Activated B cell treated with CpG ODN at 0.5 μM for 24 hours (primary cell): ENCODE measurements at regions not wholly inside any gene's neighbourhood (a gene's known extent, or its start where the extent isn't known, plus 50 kb on each side); places are given as distances from the start of the nearest gene placed in this dataset.

Source experiments
- ATAC-seq: fragments of 200-7000 bp; cut with Tn5 transposase; one replicate; pipeline ENCODE4 v1.10.0; 2021; ENCODE audit warnings: low read depth, mild to moderate bottlenecking, moderate library complexity
- CTCF ChIA-PET: fragments of 350-600 bp; sonication (Branson Sonifier 250); formaldehyde crosslinking; loops from one replicate; lab custom pipeline; 2021; ENCODE audit warnings: antibody characterized with exemption; lab: Charles Lee
- POLR2A ChIA-PET: fragments of 350-600 bp; sonication (Branson Sonifier 250); formaldehyde crosslinking; loops from one replicate; lab custom pipeline; 2021; ENCODE audit warnings: antibody characterized with exemption; lab: Charles Lee
- DNase-seq: peaks from one replicate; pipeline ENCODE4 v3.0.0; 2022
- H3K27ac Mint-ChIP-seq: one replicate; pipeline ENCODE4 v1.8.0; 2020; ENCODE audit warnings: mixed read lengths
- H3K27me3 Mint-ChIP-seq: one replicate; pipeline ENCODE4 v1.8.0; 2021; ENCODE audit warnings: mixed read lengths
- H3K36me3 Mint-ChIP-seq: one replicate; pipeline ENCODE4 v1.8.0; 2021; ENCODE audit warnings: low read depth, mixed read lengths
- H3K4me1 Mint-ChIP-seq: one replicate; pipeline ENCODE4 v1.8.0; 2021; ENCODE audit warnings: mixed read lengths
- H3K4me3 Mint-ChIP-seq: one replicate; pipeline ENCODE4 v1.8.0; 2020; ENCODE audit warnings: mild to moderate bottlenecking, mixed read lengths
- H3K9me3 Mint-ChIP-seq: one replicate; pipeline ENCODE4 v1.8.0; 2020; ENCODE audit warnings: mixed read lengths
- intact Hi-C: fragments of 100-400 bp; cut with micrococcal nuclease; formaldehyde crosslinking; loops from one replicate; pipeline ENCODE4 v1.15.1; 2024
- TF ChIP-seq, protein P1 (sequence below): fragments of 200-600 bp; IDR thresholded peaks from one replicate; pipeline ENCODE4 v1.8.0; 2022; ENCODE audit warnings: antibody characterized with exemption, mild to moderate bottlenecking

DNA sequence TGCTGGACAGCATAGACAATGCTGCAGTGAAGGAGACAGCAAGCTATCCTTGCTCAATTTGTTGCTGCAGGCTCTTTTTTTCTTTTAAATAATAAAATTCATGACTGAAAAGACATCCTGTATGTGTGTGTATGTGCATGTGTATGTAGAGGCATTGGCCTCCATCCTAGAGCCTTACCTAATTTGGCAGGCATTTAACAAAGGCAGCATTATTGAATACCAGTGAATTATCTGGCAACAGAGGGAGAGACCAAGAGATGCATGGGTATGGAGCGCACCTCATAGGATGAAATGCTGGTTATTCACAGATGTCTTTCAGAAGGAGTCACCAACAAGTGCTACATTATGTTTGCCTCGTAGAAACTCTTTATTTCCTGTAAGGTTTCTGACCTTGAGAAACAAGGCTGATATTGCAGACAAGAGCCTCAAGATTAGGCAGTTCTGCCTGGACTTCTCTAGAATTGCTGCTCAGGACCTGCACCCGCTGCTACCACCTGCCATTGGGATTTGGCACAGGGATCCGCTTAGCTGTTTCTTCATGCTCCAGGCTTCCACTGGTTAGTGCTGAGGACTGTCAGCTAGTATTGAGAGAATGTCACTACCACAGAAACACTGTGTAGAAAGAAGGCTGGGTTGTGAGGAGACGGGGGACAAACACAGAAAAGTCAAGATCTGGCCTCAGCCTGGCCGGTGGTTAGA lies 247.7 kb upstream of the RFX3 start:
- ATAC-seq = no peak
- H3K9me3 Mint-ChIP-seq = no peaks in the 10 kb centered on the region
- H3K4me1 Mint-ChIP-seq = no peaks in the 10 kb centered on the region
- H3K36me3 Mint-ChIP-seq = no peaks in the 10 kb centered on the region
- TF ChIP-seq, protein P1, sequence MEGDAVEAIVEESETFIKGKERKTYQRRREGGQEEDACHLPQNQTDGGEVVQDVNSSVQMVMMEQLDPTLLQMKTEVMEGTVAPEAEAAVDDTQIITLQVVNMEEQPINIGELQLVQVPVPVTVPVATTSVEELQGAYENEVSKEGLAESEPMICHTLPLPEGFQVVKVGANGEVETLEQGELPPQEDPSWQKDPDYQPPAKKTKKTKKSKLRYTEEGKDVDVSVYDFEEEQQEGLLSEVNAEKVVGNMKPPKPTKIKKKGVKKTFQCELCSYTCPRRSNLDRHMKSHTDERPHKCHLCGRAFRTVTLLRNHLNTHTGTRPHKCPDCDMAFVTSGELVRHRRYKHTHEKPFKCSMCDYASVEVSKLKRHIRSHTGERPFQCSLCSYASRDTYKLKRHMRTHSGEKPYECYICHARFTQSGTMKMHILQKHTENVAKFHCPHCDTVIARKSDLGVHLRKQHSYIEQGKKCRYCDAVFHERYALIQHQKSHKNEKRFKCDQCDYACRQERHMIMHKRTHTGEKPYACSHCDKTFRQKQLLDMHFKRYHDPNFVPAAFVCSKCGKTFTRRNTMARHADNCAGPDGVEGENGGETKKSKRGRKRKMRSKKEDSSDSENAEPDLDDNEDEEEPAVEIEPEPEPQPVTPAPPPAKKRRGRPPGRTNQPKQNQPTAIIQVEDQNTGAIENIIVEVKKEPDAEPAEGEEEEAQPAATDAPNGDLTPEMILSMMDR = no peak
- intact Hi-C loops = no loop called here
- no peak overlapping the region for H3K4me3 Mint-ChIP-seq
- CTCF ChIA-PET = no interaction called here
- POLR2A ChIA-PET = no interaction called here
- peaks cover 11% of the 10 kb centered on the region for H3K27me3 Mint-ChIP-seq
- no peak for DNase-seq
- no peak overlapping the region for H3K27ac Mint-ChIP-seq

DNA sequence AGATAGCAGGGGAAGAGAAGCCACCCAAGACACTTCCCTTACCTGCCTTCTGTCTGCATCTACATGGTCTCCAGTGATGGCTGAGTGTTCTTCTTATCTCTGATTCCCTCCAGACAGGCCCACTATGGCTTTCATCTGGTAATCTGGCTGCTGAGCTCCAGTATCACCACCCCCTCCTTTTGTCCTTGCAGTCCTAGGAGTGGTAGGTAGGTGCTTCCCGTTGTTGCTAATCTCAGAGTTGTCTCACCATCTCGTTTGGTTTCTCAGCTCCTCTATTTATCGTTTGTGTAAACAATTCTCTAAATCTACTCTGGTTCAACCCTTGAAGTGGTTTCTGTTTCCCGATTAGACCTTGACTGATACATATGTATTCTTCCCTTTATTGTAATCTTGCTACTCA lies 243.8 kb upstream of the RFX3 start:
- ATAC-seq (no peak), DNase-seq (no peak)
- Mint-ChIP-seq H3K4me1 (no peaks in the 10 kb centered on the region), H3K9me3 (no peaks in the 10 kb centered on the region), H3K27me3 (peaks cover 14% of the 10 kb centered on the region), H3K36me3 (no peaks in the 10 kb centered on the region), H3K4me3 (no peak overlapping the region), H3K27ac (no peak overlapping the region)
- CTCF ChIA-PET = no interaction called here
- intact Hi-C loops = no loop called here
- POLR2A ChIA-PET = no interaction called here
- TF ChIP-seq, protein P1 = no peak

DNA sequence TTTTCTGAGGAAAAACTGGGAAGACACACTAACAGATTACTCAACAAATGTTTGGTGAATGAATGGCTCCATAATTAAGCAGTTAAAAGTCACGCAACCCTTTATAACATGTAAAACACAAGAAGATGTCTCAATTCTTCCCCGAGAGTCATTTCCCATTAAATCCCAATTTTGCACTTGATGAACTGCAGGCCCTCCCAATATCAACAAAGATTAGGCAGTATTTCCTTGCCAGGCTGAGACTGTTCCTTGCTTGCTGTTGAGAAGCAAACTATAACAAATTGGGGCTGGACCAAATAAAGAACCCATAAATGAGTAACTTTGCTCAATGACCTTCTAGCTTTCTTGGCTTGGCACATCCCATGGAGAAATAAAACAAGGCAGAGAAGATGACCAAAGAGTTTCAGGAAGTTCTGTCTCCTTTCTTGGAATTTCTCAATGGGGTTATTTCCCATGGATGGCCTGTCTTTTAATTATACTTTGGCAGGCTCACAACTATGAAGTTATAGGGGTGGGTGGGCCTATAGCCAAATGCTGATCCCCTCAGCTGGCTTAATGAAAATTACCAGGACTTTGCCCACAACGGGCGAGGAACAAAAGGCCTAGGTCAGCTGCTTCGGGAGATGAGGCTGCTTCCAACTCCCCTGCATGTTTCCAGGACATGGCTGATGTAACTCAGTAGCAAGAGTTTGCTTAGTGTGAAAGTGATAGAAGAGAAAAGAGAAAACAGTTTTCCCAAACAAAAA lies 243.1 kb upstream of the RFX3 start:
- intact Hi-C loops = no loop called here

DNA sequence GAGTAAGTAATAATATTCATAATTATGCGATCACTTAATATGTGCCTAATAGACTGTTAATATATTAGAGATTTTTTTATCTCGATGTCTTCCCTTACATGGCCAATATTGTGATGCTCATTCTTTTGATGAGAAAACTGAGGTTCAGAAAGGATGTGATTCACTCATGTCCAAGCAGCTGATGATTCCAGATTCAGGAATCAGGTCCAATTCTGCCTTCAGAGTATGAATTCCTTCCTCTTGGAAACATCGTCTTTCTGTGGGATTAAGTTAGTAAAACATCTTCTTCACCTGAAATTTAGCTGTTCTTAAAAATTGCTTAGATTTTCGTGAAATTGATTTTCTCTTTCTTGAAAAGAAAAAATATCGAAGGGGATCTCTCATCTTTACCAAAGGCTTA lies 242.5 kb upstream of the RFX3 start:
- Mint-ChIP-seq H3K9me3 (no peaks in the 10 kb centered on the region), H3K27ac (no peak overlapping the region), H3K4me1 (no peaks in the 10 kb centered on the region), H3K36me3 (no peaks in the 10 kb centered on the region), H3K27me3 (peaks cover 14% of the 10 kb centered on the region), H3K4me3 (no peak overlapping the region)
- intact Hi-C loops = no loop called here
- TF ChIP-seq, protein P1 = no peak
- ATAC-seq (no peak), DNase-seq (no peak)
- CTCF ChIA-PET = no interaction called here
- POLR2A ChIA-PET = no interaction called here

More for the DNA sequence above, 243.1 kb upstream of the RFX3 start:
- no peaks in the 10 kb centered on the region for H3K36me3 Mint-ChIP-seq
- DNase-seq (no peak), ATAC-seq (no peak)
- CTCF ChIA-PET = no interaction called here
- H3K4me3 Mint-ChIP-seq = no peak overlapping the region
- TF ChIP-seq, protein P1 = no peak
- H3K4me1 Mint-ChIP-seq = no peaks in the 10 kb centered on the region
- no peak overlapping the region for H3K27ac Mint-ChIP-seq
- no peaks in the 10 kb centered on the region for H3K9me3 Mint-ChIP-seq
- H3K27me3 Mint-ChIP-seq = peaks cover 14% of the 10 kb centered on the region
- POLR2A ChIA-PET = no interaction called here

DNA sequence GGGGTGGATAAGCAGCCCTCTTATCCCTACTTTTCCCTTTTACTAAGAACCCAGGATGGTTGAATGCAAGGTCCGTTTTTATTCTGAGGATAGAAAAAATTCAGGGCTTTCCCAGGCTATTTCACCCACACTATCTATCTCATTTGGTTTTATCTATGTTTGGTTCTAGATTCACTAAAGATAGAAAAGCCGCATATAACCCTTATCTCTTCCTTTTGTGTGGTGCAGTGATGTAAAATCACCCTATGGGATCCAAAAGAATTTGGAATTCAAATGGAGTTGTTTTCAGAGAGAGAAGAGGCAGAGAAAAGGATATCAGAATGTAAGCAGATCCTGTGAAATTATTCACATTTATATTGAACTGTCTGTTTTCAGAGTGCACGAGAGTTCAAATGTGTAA lies 236.3 kb upstream of the RFX3 start:
- Mint-ChIP-seq H3K4me1 (peaks cover 11% of the 10 kb centered on the region), H3K27ac (no peak overlapping the region), H3K27me3 (peaks cover 21% of the 10 kb centered on the region), H3K36me3 (no peaks in the 10 kb centered on the region), H3K4me3 (no peak overlapping the region), H3K9me3 (no peaks in the 10 kb centered on the region)
- TF ChIP-seq, protein P1 = no peak
- DNase-seq (no peak), ATAC-seq (no peak)
- ChIA-PET POLR2A (no interaction called here), CTCF (no interaction called here)
- intact Hi-C loops = no loop called here
